HepG2 (cell line): ENCODE measurements at regions not wholly inside any gene's neighbourhood (a gene's known extent, or its start where the extent isn't known, plus 50 kb on each side); places are given as distances from the start of the nearest gene placed in this dataset.

Source experiments
- CBFB ChIP-seq: sonication (generic); formaldehyde crosslinking; IDR thresholded peaks from 2 replicates; pipeline ENCODE4 v1.4.0; 2020; ENCODE audit warnings: missing genetic modification reagents
- CTCF ChIP-seq: sonication (generic); formaldehyde crosslinking; IDR thresholded peaks from 2 replicates; pipeline ENCODE4 v1.5.0; 2020; ENCODE audit warnings: mild to moderate bottlenecking, missing genetic modification reagents, moderate library complexity
- NFYB ChIP-seq: sonication (generic); formaldehyde crosslinking; IDR thresholded peaks from 2 replicates; pipeline ENCODE4 v1.4.0; 2020; ENCODE audit warnings: missing genetic modification reagents
- POLR2AphosphoS5 ChIP-seq: IDR thresholded peaks from 2 replicates; pipeline ENCODE4 v1.6.1; 2012; ENCODE audit warnings: low read depth, low read length
- SIN3A ChIP-seq: IDR thresholded peaks from 2 replicates; pipeline ENCODE4 v1.6.1; 2011; ENCODE audit warnings: low read depth, mild to moderate bottlenecking, control low read depth, low read length, borderline replicate concordance
- ZNF121 ChIP-seq: sonication (generic); formaldehyde crosslinking; IDR thresholded peaks from 2 replicates; pipeline ENCODE4 v1.5.0; 2020; ENCODE audit warnings: mild to moderate bottlenecking, missing genetic modification reagents
- TF ChIP-seq, protein P1 (sequence below): sonication (generic); formaldehyde crosslinking; IDR thresholded peaks from 2 replicates; pipeline ENCODE4 v1.5.0; 2020; ENCODE audit warnings: missing genetic modification reagents, mild to moderate bottlenecking, borderline replicate concordance
- TF ChIP-seq, protein P2 (sequence below): sonication (generic); formaldehyde crosslinking; IDR thresholded peaks from 2 replicates; pipeline ENCODE4 v1.5.0; 2020; ENCODE audit warnings: mild to moderate bottlenecking, missing genetic modification reagents, borderline replicate concordance

GRCh38 chr16:86157616-86158247 lies 258.8 kb downstream of the IRF8 start:
- no peak for TF ChIP-seq CBFB
- no peak for TF ChIP-seq CTCF
- TF ChIP-seq, protein P1, sequence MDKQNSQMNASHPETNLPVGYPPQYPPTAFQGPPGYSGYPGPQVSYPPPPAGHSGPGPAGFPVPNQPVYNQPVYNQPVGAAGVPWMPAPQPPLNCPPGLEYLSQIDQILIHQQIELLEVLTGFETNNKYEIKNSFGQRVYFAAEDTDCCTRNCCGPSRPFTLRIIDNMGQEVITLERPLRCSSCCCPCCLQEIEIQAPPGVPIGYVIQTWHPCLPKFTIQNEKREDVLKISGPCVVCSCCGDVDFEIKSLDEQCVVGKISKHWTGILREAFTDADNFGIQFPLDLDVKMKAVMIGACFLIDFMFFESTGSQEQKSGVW (CRISPR knock-in tag), result no peak
- TF ChIP-seq NFYB (CRISPR knock-in tag), result no peak
- TF ChIP-seq, protein P2, sequence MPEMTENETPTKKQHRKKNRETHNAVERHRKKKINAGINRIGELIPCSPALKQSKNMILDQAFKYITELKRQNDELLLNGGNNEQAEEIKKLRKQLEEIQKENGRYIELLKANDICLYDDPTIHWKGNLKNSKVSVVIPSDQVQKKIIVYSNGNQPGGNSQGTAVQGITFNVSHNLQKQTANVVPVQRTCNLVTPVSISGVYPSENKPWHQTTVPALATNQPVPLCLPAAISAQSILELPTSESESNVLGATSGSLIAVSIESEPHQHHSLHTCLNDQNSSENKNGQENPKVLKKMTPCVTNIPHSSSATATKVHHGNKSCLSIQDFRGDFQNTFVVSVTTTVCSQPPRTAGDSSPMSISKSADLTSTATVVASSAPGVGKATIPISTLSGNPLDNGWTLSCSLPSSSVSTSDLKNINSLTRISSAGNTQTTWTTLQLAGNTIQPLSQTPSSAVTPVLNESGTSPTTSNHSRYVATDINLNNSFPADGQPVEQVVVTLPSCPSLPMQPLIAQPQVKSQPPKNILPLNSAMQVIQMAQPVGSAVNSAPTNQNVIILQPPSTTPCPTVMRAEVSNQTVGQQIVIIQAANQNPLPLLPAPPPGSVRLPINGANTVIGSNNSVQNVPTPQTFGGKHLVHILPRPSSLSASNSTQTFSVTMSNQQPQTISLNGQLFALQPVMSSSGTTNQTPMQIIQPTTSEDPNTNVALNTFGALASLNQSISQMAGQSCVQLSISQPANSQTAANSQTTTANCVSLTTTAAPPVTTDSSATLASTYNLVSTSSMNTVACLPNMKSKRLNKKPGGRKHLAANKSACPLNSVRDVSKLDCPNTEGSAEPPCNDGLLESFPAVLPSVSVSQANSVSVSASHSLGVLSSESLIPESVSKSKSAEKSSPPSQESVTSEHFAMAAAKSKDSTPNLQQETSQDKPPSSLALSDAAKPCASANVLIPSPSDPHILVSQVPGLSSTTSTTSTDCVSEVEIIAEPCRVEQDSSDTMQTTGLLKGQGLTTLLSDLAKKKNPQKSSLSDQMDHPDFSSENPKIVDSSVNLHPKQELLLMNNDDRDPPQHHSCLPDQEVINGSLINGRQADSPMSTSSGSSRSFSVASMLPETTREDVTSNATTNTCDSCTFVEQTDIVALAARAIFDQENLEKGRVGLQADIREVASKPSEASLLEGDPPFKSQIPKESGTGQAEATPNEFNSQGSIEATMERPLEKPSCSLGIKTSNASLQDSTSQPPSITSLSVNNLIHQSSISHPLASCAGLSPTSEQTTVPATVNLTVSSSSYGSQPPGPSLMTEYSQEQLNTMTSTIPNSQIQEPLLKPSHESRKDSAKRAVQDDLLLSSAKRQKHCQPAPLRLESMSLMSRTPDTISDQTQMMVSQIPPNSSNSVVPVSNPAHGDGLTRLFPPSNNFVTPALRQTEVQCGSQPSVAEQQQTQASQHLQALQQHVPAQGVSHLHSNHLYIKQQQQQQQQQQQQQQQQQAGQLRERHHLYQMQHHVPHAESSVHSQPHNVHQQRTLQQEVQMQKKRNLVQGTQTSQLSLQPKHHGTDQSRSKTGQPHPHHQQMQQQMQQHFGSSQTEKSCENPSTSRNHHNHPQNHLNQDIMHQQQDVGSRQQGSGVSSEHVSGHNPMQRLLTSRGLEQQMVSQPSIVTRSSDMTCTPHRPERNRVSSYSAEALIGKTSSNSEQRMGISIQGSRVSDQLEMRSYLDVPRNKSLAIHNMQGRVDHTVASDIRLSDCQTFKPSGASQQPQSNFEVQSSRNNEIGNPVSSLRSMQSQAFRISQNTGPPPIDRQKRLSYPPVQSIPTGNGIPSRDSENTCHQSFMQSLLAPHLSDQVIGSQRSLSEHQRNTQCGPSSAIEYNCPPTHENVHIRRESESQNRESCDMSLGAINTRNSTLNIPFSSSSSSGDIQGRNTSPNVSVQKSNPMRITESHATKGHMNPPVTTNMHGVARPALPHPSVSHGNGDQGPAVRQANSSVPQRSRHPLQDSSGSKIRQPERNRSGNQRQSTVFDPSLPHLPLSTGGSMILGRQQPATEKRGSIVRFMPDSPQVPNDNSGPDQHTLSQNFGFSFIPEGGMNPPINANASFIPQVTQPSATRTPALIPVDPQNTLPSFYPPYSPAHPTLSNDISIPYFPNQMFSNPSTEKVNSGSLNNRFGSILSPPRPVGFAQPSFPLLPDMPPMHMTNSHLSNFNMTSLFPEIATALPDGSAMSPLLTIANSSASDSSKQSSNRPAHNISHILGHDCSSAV, result no peak
- no peak for TF ChIP-seq ZNF121 (CRISPR knock-in tag)
- TF ChIP-seq POLR2AphosphoS5, result no peak
- TF ChIP-seq SIN3A, result no peak
